H4 (cell line): ENCODE measurements at regions not wholly inside any gene's neighbourhood (a gene's known extent, or its start where the extent isn't known, plus 50 kb on each side); places are given as distances from the start of the nearest gene placed in this dataset.
"Not testable (repeated sequence)": the region's sequence is repeated elsewhere in the genome, so short reads cannot be mapped to it uniquely, and the experiment has no call there.

ENCODE experiments used
- DNase-seq: peaks from one replicate; pipeline ENCODE4 v3.0.0-alpha.2; 2015; ENCODE audit warnings: low spot score

DNA sequence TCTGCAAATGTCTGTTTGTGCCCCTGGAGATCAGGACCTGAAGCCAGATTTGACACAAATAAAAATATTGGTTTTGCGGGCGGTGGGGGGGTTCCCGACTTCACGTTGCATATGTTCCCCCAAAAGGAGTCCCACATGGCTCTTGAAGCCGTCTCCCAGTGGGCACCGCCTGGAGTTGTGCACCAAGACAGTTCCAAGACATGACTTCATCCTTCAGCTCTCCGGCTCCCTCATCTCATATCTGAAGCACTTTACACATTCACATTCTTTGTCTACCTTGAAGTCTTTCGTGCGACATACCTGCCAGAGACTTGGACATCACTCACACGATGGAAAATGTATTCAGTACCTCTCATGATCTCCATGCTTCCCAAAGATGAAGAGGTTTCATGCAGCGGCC, 362.8 kb upstream of the FOXK1 start:
- no peak for DNase-seq

DNA sequence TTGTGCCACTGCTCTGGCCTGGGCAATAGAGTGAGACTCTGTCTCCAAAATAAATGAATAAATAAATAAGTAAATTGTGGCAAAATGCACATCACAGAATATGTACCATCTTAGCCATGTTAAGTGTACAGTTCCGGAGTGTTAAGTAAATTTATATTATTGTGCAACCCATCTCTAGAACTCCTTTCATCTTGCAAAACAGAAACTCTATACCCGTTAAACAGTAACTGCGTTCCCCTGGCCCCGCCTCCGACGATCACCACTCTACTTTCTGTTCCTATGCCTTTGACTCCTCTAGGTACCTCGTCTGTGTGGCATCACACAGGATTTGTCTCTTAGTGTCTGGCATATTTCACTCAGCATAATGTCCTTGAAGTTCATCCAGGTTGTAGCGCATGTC, 356.4 kb upstream of the FOXK1 start:
- no peak for DNase-seq

DNA sequence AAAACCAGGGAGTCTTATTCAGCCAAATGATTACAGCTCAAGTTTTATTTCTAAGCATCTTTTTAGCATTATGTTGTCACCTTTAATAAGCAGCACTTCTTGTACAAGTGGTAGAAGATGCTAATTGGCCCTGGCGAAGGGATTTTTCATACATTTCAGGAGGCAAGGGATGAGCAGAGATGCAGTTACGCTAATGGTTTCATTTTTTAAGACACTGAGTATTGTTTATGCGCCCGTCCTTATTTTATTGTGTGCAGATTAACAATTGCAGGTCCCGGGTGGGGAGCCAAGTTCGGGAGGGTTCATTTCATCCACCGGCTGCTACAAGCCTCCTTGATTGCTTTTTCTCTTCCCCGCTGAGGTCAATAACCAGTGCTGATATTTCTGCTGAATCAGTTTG, 350.4 kb upstream of the FOXK1 start:
- no peak for DNase-seq

DNA sequence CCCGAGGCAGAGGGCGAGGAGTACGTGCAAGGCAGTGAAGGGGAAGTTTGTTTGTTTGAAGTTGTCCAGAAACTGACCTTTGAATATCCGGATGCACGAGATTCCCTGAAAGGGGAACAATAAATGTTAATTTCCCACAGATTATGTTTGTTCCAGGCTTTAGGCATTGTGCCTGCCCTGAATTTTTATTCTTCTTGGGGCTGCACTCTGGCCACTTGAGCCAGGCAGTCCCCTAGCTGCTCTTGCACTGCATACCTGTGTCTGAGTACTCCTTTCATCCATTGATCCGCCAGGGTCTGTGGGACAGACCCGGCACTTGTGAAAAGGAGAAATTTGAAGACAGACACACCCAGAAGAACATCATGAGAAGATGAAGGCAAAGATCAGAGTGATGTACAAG, 343.5 kb upstream of the FOXK1 start:
- DNase-seq, result no peak

DNA sequence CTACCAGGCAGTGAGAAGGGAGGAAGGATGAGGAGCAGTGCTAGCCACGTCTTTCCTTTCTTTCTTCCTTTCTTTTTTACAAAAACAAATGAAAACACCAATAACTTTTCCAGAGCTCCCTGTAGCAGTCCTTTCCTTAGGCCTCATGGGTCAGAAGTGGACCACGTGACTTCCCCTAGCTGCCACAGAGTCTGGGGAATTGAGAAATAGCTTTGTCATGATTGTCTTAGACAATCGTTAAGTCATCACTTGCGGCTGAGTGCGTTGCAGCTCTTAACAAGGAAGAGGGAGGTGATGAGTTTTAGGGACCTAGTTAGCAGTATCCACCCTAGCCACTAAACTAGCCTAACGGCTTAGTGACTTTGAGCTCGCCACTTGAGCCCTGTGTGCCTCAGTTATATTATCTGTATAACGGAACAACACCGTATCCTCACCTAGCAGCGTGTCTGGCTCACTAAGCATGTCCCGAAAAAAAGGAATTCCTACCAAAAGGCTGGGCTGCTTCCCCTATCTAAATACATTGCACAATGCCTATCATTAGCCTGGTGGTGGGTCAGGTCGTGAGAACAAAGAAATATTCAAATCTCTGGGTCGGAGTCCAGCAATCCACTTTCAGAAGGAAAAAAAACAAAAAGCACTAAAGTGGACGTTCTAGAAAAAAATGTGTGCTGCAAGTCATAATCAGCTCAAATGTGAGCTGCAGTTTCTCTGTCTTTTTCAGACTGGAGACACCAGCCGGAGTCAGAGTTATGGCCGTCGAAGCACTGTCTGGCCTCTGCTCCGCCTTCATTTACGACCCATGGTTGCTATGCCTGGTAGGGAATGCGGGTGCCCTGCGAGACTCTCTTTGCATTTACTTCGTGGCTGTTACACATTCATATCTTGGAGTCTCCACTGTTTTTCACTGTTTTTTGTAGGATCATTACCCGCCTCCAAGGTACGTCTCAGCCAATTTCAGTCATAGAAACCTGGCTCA, 338.5 kb upstream of the FOXK1 start:
- DNase-seq, result peak; percentile 57

DNA sequence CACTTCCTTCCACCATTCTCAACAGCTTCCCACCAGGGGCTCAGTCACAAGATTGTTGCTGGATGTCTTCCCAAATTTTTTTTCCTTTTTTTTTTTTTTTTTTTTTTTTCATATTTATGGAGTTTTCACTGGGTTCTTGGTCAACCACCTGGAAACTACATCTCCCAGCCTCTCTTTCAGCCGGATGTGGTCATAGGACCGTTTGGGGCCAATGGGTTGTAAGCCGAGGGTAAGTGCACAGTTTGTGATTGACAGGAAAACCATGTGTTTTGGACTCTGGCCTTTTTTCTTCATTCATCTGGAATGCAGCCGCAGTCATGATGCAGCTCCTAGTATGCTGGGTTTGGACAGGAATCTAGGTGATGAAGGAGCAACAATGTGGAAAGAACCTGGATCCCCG, 337.1 kb upstream of the FOXK1 start:
- DNase-seq, result no peak

DNA sequence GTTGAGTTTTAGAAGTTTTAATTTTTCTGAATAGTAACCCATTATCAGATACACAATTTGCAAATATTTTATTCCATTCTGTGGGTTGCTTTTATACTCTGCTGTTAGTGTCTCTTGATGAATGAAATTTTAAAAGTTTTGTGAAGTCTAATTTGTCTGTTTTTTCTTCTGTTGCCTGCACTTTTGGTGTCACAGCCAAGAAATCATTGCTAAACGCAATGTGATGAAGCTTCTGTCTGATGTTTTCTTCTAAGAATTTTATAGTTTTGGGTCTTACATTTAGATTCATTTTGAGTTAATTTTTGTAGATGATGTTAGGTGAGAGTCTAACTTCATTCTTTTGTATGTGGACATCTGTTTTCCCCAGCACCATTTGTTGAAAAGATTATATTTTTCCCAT, 330.0 kb upstream of the FOXK1 start:
- no peak for DNase-seq

DNA sequence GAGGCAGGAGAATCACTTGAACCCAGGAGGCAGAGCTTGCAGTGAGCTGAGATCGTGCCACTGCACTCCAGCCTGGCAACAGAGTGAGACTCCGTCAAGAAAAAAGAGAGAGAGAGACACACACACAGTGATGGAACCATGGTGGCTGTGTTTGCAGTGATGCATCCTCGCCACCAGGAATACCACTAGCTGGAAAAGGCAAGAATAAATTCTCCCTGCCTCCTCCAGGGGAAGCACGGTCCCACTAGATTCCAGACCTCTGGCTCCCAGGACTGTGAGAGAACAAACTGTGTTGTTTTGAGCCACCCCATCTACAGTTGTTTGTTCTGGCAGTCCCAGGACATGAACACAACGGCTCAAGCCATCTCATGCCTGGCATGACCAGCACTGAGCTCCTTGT, 320.3 kb upstream of the FOXK1 start:
- no peak for DNase-seq

DNA sequence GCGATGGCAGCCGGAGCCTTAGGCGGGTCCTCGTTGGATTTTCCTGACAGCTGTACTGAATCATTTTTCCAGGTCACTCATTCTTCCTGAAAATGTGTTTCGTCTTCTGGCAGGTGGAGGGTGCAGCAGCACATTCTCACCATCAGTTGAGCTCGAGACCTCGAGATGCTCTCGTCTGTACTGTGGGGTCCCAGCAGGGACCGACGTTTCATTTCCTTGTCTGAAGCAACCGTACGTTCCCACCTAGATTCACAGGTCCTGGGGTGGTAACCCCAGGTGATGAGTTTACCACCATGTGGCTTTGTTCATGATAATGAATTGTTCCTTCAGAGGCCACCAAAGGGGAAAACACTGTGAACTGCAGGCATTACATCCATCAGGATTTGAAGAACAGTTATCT, 298.5 kb upstream of the FOXK1 start:
- no peak for DNase-seq

DNA sequence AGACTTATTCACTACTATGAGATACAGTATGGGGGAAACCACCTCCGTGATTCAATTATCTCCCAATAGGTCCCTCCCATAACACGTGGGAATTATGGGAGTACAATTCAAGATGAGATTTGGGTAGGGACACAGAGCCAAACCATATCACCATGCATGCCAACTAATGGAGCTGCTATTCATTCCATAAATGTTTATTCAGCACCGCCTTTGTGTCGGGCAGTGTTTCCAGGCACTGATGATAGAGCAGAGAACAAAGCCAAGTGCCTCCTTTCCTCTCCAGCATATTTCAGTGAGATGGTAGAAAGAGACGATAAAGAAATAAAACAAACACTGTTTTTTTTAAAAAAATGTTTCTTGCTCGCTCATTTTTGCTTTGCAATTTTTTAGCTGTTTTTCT, 295.9 kb upstream of the FOXK1 start:
- no peak for DNase-seq

DNA sequence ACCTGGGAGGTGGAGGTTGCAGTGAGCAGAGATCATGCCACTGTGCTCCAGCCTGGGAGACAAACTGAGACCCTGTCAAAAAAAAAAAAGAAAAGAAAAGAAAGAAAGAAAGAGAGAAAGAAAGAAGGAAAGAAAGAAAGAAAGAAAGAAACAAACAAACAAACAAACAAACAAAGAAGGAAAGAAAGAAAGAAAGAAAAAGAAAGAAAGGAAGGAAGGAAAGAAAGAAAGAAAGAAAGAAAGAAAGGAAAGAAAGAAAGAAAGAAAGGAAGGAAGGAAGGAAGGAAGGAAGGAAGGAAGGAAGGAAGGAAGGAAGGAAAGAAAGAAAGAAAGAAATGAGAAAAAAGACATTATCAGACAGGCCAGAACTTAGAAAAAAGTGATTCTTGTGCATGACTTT, 291.0 kb upstream of the FOXK1 start:
- DNase-seq, result not testable (repeated sequence)

DNA sequence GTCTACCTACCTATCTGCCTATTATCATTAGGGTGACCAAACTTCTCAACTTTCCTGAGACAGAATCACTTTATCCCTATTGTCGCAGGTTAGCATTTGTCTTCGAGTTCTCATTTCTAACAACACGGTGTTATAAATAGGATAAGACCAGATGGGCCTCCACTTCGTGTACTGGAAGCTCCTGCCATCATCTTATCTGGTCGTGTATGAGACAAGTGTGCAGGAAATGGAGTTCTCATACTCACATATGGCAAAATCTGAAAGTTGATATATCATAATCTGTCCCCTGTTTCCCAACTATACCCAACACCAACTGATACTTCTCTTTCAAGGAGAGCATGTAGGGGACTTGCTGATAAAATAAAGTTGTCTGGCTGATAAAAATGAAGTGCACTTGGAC, 287.4 kb upstream of the FOXK1 start:
- no peak for DNase-seq

DNA sequence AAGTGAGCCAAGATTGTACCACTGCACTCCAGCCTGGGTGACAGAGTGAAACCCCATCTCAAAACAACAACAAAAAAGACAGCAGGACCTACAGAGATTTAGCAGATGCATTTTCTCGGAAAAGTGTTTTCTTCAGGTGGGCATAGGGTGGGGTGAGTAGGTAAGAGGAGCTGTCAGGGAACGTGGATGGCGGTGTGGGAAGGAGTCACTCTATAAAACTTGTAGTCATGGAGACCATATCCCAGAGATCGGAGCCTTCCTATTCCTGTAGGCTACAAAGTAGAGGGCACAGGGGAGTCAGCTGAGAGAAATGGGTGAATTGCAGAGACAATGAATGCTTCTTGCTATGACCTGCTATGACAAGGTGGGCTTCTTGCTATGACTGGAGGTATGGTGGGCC, 283.0 kb upstream of the FOXK1 start:
- DNase-seq, result no peak

DNA sequence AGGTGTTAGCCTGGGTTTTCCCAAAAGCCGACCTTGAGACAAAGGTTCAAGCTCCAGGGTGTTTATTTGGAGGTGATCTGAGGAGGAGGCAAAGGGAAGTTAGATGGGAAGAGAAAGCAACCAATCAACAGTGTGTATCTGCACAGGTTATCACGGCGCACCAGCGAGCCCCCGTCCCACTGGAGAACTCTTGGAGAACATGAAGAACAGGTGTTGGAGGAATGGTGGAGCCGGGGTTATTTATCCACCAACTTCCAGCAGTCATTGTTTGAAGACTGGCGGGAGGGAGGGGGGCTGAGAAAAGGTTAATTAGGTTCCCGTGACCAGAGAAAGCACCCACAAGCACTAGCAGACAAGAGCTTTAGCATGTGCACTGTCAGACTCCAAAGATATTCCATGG, 282.5 kb upstream of the FOXK1 start:
- DNase-seq, result no peak

DNA sequence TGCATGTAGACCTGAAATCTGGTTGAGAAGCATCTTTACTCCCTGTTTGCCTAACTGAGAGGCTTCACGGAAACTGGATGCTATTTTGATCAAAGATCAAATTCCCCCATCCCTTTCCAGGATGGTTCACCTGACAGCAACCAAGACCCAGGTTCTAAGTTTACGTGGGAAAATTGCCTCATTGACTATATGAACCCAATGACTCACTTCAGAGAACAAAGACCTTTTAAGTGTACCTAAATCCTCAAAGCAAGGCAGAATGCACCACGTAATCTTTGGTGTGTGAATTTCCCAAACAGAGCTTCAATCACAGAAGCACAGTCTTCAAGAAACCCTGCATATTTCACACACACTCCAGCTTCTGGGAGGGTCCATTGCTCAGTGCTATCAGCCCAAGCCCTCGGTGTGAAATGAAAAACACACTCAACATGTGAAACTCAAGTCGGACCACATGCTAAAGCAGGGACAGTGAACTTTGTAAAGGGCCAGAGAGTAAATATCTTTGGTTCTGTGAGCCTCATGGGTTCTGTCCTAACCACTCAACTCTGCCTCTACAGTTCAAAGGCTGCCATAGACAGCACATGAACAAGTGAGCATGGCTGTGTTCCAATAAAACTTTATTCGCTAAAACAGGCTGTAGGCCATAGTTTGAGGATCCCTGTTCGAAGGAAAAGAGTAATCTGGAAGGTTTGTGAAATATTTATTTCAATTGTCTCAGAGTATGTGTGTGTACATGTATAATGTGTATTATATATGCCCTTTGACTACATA, 275.6 kb upstream of the FOXK1 start:
- DNase-seq, result no peak

DNA sequence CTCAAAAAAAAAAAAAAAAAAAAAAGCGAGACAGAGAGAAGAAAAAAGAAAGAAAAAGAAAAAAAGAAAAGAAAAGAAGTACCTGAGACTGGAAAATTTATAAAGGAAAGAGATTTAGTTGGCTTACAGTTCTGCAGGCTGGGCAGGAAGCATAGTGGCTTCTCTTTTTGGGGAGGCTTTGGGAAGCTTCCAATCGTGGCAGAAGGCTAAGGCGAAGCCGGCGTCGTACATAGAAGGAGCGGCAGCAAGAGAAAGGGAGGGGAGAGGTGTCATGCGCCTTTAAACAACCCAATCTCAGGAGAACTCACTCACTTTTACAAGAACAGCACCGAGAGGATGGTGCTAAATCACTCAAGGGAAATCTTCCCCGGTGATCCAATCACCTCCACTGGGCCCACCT, 272.1 kb upstream of the FOXK1 start:
- DNase-seq, result no peak

DNA sequence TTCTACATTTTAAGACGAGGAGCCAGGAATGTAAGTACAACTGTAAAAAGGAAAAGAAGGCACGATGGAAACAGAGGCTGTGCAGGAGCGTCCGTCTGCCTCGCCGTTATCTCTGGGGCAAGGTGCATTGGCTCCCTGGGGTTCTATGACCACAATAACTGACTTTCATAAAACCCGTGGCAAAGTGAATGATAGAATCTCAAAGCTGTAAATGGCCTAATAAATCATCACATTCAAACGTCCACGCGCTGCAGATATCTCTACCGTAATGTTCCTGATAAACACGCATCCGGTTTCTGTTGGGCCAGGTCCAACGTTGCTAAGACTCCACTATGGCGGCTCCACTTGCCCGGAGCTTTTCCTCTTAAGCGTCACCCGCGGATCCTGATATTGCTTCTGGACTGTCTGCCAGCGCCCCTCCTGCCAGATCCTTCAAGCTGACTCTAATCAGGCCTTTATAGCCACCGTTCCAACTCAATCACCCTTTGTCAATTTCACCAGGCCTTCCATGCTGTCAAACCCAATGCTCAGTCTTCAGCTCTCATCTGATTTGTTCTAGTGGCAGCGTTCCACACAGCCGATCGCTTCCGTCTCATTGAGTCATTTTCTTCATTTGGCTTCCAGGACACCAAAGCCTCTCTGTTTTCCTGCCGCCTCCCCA, 265.6 kb upstream of the FOXK1 start:
- DNase-seq, result no peak

DNA sequence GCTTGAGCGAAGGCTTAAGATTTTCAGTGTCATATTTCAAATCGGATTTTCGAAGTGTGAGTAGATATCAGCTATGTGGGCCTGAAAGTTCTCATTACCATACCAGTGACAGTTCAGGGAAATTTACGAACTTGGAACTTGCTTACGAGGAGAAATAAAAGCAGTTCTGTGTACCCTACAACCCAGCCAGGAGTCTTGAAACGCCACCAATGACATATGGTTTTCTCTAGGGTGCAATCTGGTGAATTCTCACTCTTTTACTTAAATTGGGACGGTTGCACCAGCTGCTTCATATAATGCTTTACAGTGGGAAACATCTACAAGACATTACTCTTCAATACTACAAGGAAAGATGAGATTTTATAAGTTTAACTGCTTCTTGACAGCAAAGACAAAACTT, 253.6 kb upstream of the FOXK1 start:
- no peak for DNase-seq

DNA sequence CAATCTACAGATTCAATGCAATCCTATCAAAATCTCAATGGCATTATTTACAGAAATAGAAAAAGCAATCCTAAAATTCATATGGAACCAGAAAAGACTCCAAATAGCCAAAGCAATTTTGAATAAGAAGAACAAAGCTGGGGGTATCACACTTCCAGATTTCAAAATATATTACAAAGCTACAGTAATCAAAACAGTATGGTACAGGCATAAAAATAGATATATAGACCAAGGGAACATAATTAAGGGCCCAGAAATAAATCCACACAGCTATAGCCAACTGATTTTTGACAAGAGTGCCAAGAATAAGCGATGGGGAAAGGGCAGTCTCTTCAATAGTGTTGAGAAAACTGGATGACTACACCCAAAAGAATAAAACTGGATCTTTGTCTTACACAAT, 251.9 kb upstream of the FOXK1 start:
- DNase-seq, result no peak

DNA sequence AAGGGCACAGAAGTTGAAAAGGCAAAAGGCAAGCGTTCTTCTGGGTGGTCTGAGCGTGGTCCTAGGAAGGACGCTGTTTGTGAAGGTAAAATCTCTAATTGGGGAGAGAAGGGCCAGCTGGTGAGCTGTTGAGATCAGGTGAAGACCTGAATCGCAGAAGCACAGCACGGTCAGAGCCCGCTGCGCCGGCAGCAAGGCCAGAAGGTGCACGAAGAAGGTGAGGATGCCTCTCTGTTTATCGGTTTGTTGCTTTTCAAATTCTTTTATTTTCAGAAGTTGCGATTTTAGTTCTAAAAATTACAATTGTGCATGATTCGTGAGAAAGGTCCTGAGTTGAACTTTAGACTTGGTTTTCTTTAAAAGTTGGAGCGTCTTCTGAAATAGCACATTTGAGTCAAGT, 247.8 kb upstream of the FOXK1 start:
- no peak for DNase-seq

DNA sequence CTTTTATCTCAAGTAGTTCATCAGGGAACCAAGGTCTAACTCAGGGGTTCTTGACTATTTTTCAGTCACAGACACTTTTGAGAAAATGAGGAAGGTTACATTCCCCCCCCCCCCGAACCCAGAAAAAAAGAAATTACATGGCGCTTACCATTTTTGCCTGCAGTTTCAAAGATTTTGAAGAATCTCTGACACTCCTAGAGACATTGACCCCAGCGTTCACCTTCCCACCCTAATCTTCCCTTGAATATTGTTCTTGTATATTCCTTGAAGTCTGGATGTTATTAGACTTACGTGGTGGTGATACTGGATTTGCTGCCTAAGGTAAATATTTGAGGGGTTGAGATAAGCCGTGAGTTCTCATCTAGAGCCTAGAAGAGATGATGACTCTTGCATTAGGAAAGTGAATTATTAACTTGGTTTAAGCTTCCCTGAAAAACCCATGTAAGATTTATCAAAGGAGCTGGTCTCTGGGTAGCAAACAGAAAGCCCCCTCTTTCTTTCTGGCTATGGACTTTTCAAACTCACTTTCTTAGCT, 245.7 kb upstream of the FOXK1 start:
- no peak for DNase-seq

DNA sequence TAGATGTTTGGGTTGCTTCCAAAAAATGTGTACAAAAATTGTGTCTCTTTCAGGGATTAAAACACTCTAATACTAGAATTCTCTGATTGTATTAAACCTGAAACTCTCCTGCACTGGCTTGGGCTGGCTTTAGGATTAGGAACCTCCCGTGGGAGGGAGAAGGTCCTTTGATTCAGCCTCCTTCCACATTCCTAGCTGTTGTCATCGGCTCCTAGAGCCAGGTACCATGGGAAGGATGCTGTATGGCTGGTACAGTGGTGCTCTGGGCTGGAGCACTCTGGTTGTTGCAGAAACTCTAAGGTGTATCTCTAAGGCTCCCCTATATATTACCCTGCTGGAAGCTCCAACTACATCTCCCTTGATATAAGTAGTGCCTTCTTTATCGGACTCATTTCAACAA, 245.2 kb upstream of the FOXK1 start:
- no peak for DNase-seq
